IPS-15b (cell line): ENCODE measurements at regions not wholly inside any gene's neighbourhood (a gene's known extent, or its start where the extent isn't known, plus 50 kb on each side); places are given as distances from the start of the nearest gene placed in this dataset.
A peak's percentile ranks its signal among the peaks of the same experiment; 100 is the strongest.
"Not testable (repeated sequence)": the region's sequence is repeated elsewhere in the genome, so short reads cannot be mapped to it uniquely, and the experiment has no call there.

Source experiments
- H3K27me3 ChIP-seq: one replicate; pipeline ENCODE4 v1.6.1; 2013; ENCODE audit warnings: low read length; ENCODE audit not compliant: control insufficient read depth, insufficient read depth
- H3K36me3 ChIP-seq: one replicate; pipeline ENCODE4 v1.6.1; 2013; ENCODE audit warnings: low read length; ENCODE audit not compliant: control insufficient read depth, insufficient read depth
- H3K4me1 ChIP-seq: one replicate; pipeline ENCODE4 v1.6.1; 2013; ENCODE audit warnings: mild to moderate bottlenecking, low read length; ENCODE audit not compliant: control insufficient read depth, insufficient read depth
- H3K4me3 ChIP-seq: one replicate; pipeline ENCODE4 v1.5.1; 2013; ENCODE audit warnings: low read depth, low read length
- H3K9ac ChIP-seq: one replicate; pipeline ENCODE4 v1.6.1; 2013; ENCODE audit warnings: low read depth, mild to moderate bottlenecking, low read length
- H3K9me3 ChIP-seq: one replicate; pipeline ENCODE4 v1.6.1; 2013; ENCODE audit warnings: mild to moderate bottlenecking, low read length; ENCODE audit not compliant: control insufficient read depth, insufficient read depth

- H3K27me3 ChIP-seq = peaks cover 15% of the 10 kb centered on the region
- H3K36me3 ChIP-seq, H3K4me3 ChIP-seq, H3K9ac ChIP-seq, H3K4me1 ChIP-seq, H3K9me3 ChIP-seq: not testable (repeated sequence)
Observed at GRCh38 chr1:54468288-54469084, 62.3 kb upstream of the SSBP3 start.

- Histone ChIP-seq H3K9ac (no peak overlapping the region), H3K4me3 (no peak overlapping the region), H3K36me3 (no peaks in the 10 kb centered on the region), H3K27me3 (peaks cover 4% of the 10 kb centered on the region), H3K9me3 (no peaks in the 10 kb centered on the region), H3K4me1 (peaks cover 10% of the 10 kb centered on the region)
Observed at GRCh38 chr1:54465351-54465811, 59.2 kb upstream of the SSBP3 start.

GRCh38 chr1:54464477-54465146 is 58.4 kb upstream of the SSBP3 start:
- Histone ChIP-seq H3K36me3 (no peaks in the 10 kb centered on the region), H3K9me3 (no peaks in the 10 kb centered on the region), H3K4me3 (no peak overlapping the region), H3K27me3 (peaks cover 4% of the 10 kb centered on the region), H3K4me1 (peaks cover 10% of the 10 kb centered on the region), H3K9ac (peak overlapping the region; percentile 47)

- H3K27me3 ChIP-seq = peaks cover 4% of the 10 kb centered on the region
- H3K9me3 ChIP-seq = no peaks in the 10 kb centered on the region
- H3K36me3 ChIP-seq = no peaks in the 10 kb centered on the region
- peaks cover 12% of the 10 kb centered on the region for H3K4me1 ChIP-seq
- no peak overlapping the region for H3K9ac ChIP-seq
- H3K4me3 ChIP-seq = no peak overlapping the region
Observed at GRCh38 chr1:54464031-54464476, 57.9 kb upstream of the SSBP3 start.

GRCh38 chr1:54463259-54464030 is 57.3 kb upstream of the SSBP3 start:
- Histone ChIP-seq H3K36me3 (no peaks in the 10 kb centered on the region), H3K4me1 (peaks cover 12% of the 10 kb centered on the region), H3K4me3 (no peak overlapping the region), H3K27me3 (peaks cover 4% of the 10 kb centered on the region), H3K9ac (no peak overlapping the region), H3K9me3 (no peaks in the 10 kb centered on the region)

- H3K36me3 ChIP-seq = no peaks in the 10 kb centered on the region
- no peaks in the 10 kb centered on the region for H3K9me3 ChIP-seq
- no peak overlapping the region for H3K9ac ChIP-seq
- peaks cover 12% of the 10 kb centered on the region for H3K4me1 ChIP-seq
- H3K4me3 ChIP-seq = no peak overlapping the region
- peaks cover 4% of the 10 kb centered on the region for H3K27me3 ChIP-seq
Observed at GRCh38 chr1:54462597-54463258, 56.5 kb upstream of the SSBP3 start.

- H3K27me3 ChIP-seq = peaks cover 4% of the 10 kb centered on the region
- H3K9me3 ChIP-seq = no peaks in the 10 kb centered on the region
- H3K36me3 ChIP-seq = no peaks in the 10 kb centered on the region
- no peak overlapping the region for H3K4me3 ChIP-seq
- no peak overlapping the region for H3K9ac ChIP-seq
- H3K4me1 ChIP-seq = peaks cover 12% of the 10 kb centered on the region
Observed at GRCh38 chr1:54461731-54462596, 55.8 kb upstream of the SSBP3 start.

- H3K36me3 ChIP-seq = no peaks in the 10 kb centered on the region
- no peak overlapping the region for H3K9ac ChIP-seq
- peaks cover 4% of the 10 kb centered on the region for H3K27me3 ChIP-seq
- H3K4me3 ChIP-seq = no peak overlapping the region
- H3K9me3 ChIP-seq = no peaks in the 10 kb centered on the region
- peaks cover 12% of the 10 kb centered on the region for H3K4me1 ChIP-seq
Observed at GRCh38 chr1:54460861-54461387, 54.7 kb upstream of the SSBP3 start.

- Histone ChIP-seq H3K36me3 (no peaks in the 10 kb centered on the region), H3K9me3 (no peaks in the 10 kb centered on the region), H3K27me3 (peaks cover 4% of the 10 kb centered on the region), H3K4me3 (no peak overlapping the region), H3K4me1 (peaks cover 12% of the 10 kb centered on the region), H3K9ac (no peak overlapping the region)
Observed at GRCh38 chr1:54460351-54460750, 54.2 kb upstream of the SSBP3 start.

- no peaks in the 10 kb centered on the region for H3K36me3 ChIP-seq
- H3K4me1 ChIP-seq = peaks cover 12% of the 10 kb centered on the region
- H3K4me3 ChIP-seq = no peak overlapping the region
- H3K9me3 ChIP-seq = no peaks in the 10 kb centered on the region
- no peak overlapping the region for H3K9ac ChIP-seq
- H3K27me3 ChIP-seq = peaks cover 4% of the 10 kb centered on the region
Observed at GRCh38 chr1:54459726-54460191, 53.6 kb upstream of the SSBP3 start.
